Inflammatory macrophage (primary cell): ENCODE measurements at regions not wholly inside any gene's neighbourhood (a gene's known extent, or its start where the extent isn't known, plus 50 kb on each side); places are given as distances from the start of the nearest gene placed in this dataset.
"Not testable (repeated sequence)": the region's sequence is repeated elsewhere in the genome, so short reads cannot be mapped to it uniquely, and the experiment has no call there.

Experiments
- DNase-seq, 2 donors: peaks; one replicate each; pipeline ENCODE4 v3.0.0-alpha.2; 2020 to 2022

DNA sequence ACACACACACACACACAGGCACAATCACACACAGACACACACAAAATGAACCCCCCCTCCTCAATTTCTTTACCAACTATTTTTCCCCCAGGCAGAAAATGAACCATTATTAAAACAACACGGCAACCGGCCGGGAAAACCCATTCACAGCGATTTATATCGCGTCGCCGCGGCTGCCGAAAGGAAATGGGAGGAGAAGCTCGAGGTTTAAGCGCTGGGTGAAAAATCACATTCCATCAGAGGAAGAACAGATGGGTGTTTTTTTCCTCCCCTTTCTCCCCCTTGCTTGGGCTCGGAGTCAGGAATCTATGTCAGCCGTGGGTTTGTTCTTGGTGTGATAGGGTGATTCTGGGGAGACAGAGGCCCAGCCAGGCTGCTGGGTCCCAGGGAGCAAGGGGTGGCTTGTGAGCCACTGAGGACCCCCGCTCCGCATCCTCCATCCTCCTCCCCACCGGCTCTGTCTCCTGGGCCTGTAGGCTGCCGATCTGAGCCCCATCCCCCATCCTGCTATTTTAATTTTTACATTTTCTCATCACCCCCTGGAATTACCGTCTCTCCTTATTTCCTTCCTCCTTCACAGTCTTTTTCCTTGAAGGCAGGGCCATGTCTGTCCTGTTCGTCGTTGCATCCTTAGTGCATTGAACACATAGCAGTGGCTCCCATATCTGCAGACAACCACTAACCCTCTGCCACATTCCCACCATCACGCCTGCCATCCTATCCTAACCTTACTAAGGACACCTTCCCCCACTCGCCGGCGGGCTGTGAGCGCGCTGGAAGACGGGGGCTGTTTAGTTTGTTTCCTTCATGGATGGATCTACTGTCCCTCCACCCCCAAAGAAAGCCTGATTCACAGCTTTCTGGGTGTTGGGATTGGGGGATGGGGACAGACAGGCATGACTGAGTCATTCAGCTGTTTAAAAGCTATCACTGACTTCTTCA is 137.7 kb downstream of the CRLF3 start:
- not testable (repeated sequence) for DNase-seq

DNA sequence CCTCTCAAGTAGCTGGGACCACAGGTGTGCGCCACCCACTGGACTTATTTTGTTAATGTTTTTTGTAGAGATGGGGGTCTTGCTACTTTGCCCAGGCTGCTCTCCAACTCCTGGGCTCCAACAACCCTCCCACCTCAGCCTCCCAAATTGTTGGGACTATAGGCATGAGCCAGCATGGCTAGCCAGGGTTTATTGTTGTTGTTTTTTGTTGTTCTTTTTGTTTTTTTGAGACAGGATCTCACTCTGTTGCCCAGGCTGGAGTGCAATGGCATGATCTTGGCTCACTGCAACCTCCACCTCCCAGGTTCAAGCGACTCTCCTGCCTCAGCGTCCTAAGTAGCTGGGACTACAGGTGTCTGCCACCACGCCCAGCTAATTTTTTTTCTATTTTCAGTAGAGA is 142.2 kb downstream of the CRLF3 start:
- not testable (repeated sequence) for DNase-seq

DNA sequence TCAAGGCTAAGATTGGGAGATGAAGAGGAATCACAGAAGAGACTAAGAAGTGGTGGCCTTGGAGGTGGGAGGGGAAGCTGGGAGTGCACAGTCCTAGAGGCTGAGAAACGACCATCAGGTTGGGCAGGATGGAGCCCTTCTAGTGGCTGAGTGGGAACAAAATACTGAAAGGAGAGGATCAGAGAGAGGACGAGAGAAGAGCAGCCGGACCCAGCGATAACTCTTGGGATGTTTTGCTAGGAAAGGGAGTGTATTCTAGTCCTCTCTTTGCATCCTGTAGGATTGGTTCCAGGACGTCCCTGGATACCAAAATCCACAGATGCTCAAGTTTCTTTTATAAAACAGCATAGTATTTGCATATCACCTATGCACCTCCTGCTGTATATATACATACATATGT is 143.8 kb downstream of the CRLF3 start:
- not testable (repeated sequence) for DNase-seq

DNA sequence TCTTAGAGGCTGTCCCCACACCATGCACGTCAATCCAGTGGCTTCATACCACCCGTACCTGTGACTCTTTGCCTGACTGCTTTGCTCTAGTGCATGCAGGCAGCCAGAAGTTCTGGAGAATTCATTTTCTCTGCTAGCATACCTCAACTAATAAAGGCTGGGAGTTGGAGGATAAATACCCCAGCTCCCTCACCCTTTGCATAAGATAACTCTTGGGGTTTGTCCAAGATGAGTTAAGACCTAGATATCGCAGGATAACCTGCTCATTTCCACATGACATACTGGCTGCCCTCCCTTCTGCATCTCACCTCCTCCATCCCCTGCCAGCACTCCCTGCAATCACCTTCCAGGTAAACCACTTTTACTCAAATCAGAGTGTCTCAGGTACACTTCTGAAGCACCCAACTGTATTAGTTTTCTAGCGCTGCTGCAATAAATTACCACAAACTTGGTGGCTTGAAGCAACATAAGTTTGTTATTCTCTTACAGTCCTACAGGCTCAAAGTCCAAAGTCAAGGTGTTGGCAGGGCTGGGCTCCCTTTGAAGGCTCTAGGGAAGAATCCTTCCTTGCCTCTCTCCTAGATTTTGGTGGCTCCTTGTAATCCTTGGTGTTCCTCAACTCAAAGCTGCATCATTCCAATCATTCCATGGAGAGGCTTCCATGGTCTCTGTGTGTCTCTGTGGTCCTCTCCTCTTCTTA is 146.8 kb downstream of the CRLF3 start:
- no peak for DNase-seq

DNA sequence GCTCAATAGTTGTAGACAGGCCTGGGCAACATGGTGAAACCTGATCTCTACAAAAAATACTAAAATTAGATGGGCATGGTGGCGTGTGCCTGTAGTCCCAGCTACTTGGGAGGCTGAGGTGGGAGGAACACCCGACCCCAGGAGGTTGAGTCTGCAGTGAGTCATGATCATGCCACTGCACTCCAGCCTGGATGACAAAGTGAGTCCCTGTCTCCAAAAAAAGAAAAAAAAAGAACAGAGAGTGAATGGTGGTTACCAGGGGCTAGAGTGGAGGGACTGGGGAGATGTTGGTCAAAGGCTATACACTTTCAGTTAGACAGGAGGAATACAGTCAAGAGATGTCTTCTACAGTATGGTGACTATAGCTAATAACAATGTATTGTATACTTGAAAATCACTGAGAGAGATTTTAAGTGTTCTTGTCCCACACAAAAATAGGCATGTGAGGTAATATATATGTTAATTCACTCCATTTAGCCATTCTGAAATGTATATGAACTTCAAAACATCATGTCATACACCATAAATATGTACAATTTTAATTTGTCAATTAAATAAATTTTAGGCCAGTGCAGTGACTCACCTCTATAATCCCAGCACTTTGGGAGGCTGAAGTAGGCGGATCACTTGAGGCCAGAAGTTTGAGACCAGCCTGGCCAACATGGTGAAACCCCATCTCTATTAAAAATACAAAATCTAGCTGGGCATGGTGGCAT is 148.6 kb downstream of the CRLF3 start:
- not testable (repeated sequence) for DNase-seq

DNA sequence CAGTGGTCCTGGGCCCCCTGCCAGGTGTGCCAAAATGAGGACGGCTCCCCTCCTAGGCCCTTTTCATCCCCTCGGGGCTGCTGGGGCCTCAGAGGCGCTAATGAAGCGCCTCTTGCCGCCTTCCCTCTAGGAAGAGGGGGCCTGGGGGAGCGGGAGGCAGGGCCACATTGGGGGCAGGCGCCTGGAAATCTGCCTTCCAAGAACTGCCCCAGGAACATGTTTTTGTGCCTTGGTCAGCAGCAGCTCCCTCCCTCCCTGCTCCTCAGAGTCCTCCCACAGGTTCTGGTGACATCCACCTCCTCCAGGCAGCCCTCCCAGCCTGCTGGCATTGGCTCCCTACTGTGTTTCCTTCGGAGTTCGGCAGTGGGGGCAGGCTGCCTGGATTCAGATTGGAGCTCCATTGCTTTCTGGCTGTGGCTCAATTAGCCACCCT is 155.3 kb downstream of the CRLF3 start:
- not testable (repeated sequence) for DNase-seq

DNA sequence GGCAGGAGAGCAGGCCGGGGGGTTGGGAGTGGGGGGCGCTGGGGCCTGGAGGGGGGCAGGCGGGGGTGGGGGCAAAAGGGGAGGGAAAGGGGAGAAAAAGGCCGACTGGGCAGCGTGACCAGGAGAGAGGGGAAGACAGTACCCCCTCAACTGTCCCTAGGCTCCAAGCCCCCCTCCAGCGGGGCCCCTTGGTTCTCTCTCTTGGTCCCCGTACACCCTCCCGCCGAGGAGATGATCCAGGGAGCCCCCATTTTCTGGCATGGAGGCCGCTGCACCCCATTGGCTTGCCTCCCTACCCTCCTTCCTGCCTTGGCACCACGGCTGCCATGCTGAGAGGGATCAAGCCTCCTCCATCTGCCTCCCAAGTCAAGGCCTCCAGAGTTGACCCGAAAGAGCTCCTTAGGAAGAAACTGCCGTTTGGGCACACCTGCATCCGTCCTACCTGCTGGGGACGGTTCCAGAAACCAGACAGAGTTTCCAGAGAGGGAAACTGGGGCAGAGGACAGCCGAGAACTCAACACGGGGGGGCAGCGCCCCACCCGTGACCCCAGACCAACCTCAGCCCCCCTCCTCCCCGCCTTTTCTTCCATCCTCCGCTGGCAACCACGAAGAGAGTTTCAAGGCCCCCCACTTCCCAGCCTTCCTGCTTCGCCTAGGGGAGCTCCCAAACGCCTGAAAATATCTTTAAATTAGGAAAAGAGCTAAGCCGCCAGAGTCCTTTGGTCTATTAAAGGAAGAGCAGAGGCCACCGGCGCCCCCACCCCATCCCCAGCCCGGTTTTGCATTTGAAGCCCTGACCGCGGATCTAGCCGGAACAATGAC is 155.9 kb downstream of the CRLF3 start:
- DNase-seq: not testable (repeated sequence)

DNA sequence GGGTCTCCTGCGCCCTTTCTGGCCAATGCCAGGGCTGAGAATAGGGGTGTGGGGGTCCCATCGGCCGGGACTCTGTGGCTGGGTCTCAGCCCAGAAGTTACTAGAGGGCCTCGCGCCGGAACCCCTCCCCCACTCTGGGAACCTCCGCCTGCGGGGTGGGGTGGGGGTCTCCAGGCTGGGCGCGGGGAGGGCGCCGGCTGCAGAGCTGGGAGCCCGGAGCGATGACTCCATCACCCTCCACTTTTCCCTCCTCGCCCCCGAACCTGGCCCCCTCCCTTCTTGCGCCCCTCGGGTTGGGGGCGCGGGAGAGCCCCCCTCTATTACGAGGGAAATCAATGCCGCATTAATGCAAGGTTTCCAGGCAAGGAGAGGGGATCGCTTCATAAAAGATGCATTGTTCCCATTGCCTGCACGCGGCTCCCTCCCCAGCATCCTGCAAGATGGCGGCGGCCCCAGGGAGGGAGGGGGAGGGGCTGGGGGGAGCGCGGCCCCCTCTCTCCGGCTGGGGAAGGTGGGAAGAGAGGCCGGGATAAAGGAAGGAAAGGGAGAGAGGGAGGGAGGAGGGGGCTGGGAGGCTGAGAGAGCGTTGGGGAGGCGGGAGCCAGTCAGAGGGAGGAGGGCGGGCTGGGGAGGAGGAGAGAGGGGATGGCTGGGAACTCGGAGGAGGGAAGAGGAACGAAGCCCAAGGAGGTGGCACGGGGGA is 156.7 kb downstream of the CRLF3 start:
- not testable (repeated sequence) for DNase-seq

DNA sequence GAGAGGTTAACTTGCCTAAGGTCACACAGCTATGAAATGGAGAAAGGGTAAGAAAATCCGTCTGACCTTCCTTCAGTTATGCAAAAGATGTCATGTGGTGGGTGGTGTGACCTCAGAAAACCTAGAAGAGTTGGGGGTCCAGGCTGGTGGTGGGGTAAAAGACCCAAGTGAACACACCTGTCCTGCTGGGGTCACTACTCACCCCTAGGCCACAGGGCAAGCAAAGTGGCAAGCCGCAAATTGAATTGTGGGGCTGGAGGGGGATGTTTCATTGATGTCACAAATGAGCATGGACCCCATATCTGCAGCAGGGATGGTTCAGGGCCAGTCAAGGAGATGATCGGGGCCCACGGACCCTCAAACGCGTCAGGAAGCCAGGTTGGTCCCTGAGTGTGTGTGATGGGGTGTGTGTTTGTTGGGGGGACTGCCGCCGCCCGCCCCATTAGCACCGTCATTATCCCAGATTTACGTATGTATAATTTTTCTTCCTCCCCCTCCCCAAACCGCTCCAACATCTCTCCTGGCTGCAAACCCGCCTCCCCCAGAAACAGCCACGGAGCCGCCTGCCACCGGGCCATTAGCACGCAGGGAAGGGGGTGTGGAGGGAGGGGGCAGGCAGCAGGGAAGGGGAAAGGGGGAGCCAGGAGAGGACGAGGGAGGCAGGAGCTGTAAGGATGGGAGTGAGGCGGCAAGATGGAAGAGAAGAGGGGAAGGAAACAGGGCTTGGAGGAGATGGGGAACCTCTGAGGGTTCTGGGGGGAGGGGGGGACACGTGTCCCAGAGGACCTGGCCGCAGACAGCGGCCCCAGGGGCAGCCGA is 157.4 kb downstream of the CRLF3 start:
- DNase-seq: not testable (repeated sequence)

DNA sequence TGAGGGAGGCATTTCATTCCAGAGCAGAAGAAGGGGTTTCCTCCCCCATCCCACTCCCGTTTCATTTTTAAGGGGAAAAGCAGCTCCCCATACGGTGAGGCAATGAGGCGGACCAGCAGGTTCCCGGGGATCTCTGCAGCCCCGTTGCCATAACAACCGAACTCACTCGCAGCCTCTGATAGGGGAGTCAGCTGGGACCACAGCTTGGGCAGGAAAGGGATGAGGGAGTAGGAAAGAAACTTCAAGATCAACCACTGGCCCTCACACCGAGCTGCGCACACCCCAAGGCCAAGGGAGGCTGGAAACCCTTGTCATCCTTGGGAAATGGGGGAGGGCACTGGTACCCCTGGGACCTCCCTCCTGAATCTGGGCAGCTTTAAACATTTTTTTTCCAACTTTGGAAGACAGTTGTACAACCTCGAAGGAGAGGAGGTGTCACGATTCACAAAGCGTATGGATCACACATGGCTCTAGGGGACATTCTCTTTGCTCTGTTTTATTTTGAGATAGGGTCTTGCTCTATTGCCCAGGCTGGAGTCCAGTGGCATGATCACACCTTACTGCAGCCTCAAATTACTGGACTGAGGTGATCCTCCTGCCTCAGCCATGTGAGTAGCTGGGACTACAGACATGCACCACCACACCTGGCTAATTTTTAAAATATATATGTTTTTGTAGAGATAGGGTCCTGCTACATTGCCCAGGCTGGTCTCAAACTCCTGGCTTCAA is 160.6 kb downstream of the CRLF3 start:
- DNase-seq: not testable (repeated sequence)

DNA sequence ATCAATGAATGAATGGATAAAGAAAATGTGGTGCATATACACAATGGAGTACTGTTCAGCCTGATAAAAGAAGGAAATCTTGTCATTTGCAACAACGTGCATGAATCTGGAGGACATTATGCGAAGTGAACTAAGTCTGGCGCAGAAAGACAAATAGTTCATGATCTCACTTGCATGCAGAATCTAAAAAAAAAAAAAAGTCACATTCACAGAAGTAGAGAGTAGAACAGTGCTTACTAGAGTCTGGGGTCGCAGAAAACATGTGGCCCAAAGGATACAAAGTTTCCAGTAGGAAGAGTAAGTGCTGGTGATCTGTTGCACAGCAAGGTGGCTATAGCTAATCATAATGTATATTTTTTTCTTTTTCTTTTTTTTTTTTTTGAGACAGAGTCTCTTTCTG is 167.3 kb downstream of the CRLF3 start:
- DNase-seq: not testable (repeated sequence)

DNA sequence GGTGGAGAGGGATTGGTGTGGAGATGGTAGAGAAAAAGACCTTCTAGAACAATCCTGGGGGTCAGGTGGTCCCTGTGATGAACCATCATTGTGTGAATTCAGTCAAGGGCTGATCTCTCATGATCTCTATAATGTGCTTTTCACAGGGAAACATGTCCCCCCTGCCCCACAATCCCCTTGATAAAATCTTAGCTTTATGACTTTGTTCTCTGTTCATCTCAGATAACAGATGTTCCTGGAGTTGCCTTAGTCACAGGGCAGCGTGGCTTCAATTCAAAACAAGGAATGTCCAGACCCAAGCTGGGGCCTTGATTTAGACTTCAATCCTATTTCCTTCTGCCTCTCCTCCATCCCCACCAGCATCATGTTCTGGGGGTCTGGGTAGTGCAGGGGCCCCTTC is 171.5 kb downstream of the CRLF3 start:
- not testable (repeated sequence) for DNase-seq

DNA sequence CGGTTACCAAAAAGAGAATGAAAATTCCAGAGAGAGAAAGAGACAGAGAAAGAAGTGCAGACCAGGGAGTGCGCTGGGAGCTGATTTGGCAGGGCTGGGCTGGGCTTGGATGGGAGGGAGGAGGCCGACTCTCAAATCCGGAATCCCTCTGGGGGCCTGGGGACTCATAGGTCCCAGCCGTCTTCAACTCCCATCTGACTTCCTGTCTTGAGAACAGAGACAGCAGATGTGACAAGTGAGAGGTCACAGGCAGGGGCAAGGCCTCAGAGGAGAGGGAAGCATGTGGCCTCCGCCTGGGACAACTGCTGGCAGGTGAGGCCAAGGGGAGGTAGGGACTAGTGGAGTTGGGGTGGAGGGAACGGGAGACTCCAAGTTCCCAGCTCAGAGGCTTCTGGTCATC is 172.9 kb downstream of the GOSR1 start:
- not testable (repeated sequence) for DNase-seq

DNA sequence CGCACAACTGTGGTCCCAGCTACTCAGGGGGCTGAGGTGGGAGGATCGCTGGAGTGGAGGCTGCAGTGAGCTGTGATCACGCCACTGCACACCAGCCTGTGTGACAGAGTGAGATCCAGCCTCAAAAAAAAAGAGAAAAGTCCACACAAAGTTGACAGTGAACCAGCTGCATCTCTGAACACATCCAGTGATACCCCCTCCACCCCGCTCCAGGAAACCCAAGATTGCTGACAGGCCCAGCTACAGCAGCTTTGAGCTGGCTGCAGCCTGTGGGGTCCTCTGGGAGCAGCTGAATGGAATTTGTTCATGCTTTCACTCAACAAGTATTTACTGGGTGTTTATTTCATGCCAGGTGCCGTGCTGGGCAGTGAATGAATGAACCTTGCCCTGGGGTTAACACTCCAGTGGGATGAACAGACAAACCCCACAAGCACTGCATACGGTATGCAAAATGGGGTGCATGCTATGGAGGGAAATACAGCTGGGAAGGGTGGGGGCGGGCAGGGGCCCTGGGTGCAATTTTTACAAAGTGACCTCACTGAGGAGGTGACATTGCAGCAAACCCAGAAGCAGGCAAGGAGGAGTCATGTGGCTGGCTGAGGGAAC is 170.9 kb downstream of the GOSR1 start:
- DNase-seq: not testable (repeated sequence)

DNA sequence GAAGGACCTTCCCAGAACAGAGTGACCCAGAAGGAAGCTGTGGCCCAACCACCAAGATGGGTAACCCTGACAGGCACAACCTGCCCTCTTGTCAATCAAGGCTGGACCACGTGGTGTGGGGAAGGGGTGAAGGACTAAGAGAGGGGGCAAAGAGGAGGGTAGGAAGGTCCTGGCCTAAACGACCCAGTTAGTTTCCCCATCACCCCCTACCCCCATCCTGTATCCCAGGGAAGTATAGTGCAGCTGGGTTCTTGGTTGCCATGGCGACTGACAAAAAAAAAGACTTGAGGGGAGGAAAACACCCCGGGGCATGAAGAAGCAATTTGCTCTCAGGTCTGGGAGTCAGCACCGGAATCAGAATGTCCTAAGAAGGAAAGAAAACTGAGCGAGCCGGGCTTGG is 168.7 kb downstream of the GOSR1 start:
- not testable (repeated sequence) for DNase-seq

DNA sequence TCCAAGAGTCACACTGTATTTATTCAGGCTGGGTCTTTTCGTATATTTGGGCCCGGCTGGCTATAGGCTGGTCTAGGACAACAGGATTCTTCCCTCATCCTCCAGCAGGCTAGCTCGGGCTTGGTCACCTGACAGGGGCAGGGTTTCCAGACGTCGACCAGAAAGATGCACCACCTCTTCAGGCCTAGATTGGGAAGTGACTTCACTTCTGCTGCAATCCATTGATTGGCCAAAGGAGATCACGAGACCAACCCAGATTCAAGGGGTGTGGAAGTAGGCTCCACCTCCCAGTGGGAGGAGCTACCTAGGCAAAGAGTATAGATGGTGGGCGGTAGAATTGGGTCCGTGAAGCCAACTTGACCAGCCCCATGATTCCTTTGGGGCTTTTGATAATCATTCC is 167.5 kb downstream of the GOSR1 start:
- not testable (repeated sequence) for DNase-seq

DNA sequence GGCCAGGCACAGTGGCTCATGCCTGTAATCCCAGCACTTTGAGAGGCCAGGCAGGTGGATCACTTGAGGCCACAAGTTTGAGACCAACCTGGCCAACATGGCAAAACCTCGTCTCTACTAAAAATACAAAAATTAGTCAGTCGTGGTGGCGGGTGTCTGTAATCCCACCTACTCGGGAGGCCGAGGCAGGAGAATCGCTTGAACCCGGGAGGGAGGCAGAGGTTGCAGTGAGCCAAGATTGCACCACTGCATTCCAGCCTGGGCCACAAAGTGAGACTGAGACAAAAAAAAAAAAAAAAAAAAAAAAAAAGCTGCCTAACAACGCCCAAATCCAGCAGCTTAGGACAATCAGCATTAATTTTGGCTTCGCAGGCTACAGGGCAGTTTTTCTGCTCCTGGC is 167.1 kb downstream of the GOSR1 start:
- DNase-seq: not testable (repeated sequence)

DNA sequence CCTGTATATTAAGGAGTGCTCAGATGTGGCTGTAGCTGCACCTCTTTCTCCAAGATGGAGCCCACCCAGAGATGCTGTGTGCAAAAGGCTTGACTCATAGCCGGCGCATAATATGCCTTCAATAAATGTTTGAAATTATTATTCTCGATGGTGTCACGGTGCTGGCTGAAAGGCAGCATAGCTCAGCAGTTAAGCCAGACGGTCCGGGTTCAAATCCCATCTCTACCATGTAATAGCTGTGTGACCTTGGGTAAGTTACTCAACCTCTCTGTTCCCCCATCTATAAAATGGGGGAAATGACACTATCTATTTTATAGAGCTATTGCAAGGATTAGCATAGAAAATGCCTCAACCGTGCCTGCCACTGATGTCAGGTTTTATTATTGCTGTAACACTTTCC is 164.2 kb downstream of the GOSR1 start:
- DNase-seq: not testable (repeated sequence)

DNA sequence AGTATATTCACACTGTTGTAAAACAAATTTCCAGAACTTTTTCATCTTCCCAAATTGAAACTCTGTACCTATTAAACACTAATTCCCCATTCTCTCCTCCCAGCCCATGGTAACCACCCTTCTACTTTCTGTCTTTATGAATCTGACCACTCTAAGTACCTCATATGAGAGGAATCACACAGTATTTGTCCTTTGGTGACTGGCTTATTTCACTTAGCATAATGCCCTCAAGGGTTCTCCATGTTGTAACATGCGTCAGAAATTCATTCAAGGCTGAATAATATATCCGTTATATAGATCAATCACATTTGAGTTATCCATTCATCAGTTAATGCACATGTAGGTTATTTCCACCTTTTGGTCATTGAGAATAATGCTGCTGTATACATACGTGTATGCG is 162.2 kb downstream of the GOSR1 start:
- not testable (repeated sequence) for DNase-seq
